VCaP (cell line): ENCODE measurements at regions not wholly inside any gene's neighbourhood (a gene's known extent, or its start where the extent isn't known, plus 50 kb on each side); places are given as distances from the start of the nearest gene placed in this dataset.

Source experiments
- H3K27ac ChIP-seq: fragments of 450-650 bp; 2 replicates; pipeline ENCODE4 v1.5.1; 2017
- CTCF ChIP-seq: fragments of 450-650 bp; conservative IDR thresholded peaks from 2 replicates; pipeline ENCODE4 v1.5.1; 2017; ENCODE audit warnings: mild to moderate bottlenecking, moderate library complexity

- no peak for TF ChIP-seq CTCF
- H3K27ac ChIP-seq, result peak overlapping the region; percentile 57; the same call in 1 of the 2 replicates
Observed at GRCh38 chr14:104290756-104291122, 152.4 kb downstream of the KIF26A start.

- H3K27ac ChIP-seq, result peak overlapping the region; percentile 57; the same call in 1 of the 2 replicates
- TF ChIP-seq CTCF, result no peak
Observed at GRCh38 chr14:104291123-104292000, 153.0 kb downstream of the KIF26A start.

- peak overlapping the region; percentile 57; the same call in 1 of the 2 replicates for H3K27ac ChIP-seq
- no peak for TF ChIP-seq CTCF
Observed at GRCh38 chr14:104292084-104292970, 153.9 kb downstream of the KIF26A start.

- TF ChIP-seq CTCF, result no peak
- H3K27ac ChIP-seq, result no peak overlapping the region
Observed at GRCh38 chr14:104293231-104293841, 154.9 kb downstream of the KIF26A start.

- TF ChIP-seq CTCF, result peak; percentile 56
- no peak overlapping the region for H3K27ac ChIP-seq
Observed at GRCh38 chr14:104293851-104294627, 155.7 kb downstream of the KIF26A start.

- no peak for TF ChIP-seq CTCF
- H3K27ac ChIP-seq, result no peak overlapping the region
Observed at GRCh38 chr14:104294628-104294982, 156.2 kb downstream of the KIF26A start.
